GM21619 (cell line): ENCODE measurements at regions not wholly inside any gene's neighbourhood (a gene's known extent, or its start where the extent isn't known, plus 50 kb on each side); places are given as distances from the start of the nearest gene placed in this dataset.

Source experiments
- ATAC-seq: cut with Tn5 transposase; IDR thresholded peaks from one replicate; pipeline ENCODE4 v1.9.1; 2021; ENCODE audit not compliant: unreplicated experiment

GRCh38 chr2:223222397-223222796, 170.4 kb downstream of the KCNE4 start:
- no peak for ATAC-seq

GRCh38 chr2:223223156-223223555, 171.2 kb downstream of the KCNE4 start:
- ATAC-seq = no peak

GRCh38 chr2:223225266-223225665, 173.3 kb downstream of the KCNE4 start:
- ATAC-seq = no peak

DNA sequence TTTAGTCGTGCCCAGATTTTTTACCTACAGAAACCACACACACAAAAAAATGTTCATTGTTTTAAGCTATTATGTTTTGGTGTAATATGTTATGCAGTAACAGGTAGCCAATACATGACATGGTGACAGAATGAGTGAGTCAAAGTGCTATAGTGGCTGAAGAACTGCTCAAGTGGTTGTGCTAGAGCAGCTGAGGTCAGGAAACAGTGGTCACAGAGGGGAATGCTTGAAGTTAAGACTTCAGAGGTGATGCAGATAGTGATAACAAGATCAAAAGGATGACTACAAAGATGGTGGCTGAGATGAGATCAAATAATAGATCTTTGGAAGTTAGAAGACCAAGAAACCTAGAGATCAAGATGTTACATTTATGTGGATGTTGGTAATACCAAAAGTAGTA, 174.3 kb downstream of the KCNE4 start:
- ATAC-seq = no peak

- ATAC-seq = no peak
Observed at GRCh38 chr2:223227338-223227737, 175.3 kb downstream of the KCNE4 start.

GRCh38 chr2:223228871-223229270, 176.9 kb downstream of the KCNE4 start:
- ATAC-seq = no peak

GRCh38 chr2:223230352-223230751, 178.4 kb downstream of the KCNE4 start:
- ATAC-seq = no peak

DNA sequence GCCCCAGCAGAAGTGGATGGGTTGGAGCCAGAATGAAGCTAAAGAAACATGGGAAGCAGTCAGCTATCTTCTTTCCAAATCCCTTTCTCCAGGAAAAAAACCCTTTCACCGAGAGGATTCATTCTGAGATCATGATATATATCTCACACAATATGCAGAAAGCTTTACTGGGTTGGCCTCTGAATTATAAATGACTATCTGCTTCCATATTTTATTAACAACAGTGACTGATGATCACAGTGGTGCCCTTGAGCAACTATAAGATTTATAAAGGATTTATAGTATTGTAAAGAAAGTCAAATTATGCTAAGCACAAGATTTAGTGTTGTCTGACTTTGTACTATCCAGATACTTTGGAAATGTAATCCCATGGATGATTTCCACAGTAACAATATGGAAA, 180.3 kb downstream of the KCNE4 start:
- ATAC-seq = no peak

- ATAC-seq = no peak
Observed at GRCh38 chr2:223232896-223233295, 180.9 kb downstream of the KCNE4 start.

GRCh38 chr2:223235986-223236385, 184.0 kb downstream of the KCNE4 start:
- ATAC-seq = no peak

GRCh38 chr2:223238301-223238700, 186.3 kb downstream of the KCNE4 start:
- ATAC-seq = no peak

DNA sequence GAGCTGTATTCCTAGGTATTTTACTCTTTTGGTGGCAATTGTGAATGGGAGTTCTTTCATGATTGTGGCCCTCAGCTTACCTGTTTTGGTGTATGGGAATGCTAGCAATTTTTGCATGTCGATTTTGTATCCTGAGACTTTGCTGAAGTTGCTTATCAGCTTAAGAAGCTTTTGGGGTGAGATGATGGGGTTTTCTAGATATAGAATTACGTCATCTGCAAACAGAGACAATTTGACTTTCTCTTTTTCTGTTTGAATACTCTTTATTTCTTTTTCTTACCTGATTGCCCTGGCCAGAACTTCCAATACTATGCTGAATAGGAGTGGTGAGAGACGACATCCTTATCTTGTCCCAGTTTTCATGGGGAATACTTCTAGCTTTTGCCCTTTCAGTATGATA, 191.2 kb downstream of the KCNE4 start:
- no peak for ATAC-seq

DNA sequence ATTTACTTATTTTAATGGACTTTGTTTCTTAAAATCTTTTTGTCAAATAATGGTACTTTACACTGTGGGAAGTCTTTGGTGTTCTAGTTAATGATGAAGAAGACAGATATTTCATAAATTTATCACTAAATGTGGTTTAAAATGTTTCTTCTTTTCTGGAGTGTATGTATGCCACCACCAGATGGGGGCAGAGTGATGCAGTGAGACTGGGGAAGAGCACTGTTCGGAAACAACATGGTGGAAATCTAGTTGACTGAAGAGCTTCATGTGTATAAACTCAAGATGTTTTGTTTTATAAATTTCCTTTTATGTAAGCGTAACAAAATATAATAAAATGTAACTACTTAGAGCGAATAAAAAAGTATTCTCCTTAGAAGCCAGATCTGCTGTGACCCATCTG, 195.1 kb downstream of the KCNE4 start:
- ATAC-seq = no peak

- no peak for ATAC-seq
Observed at GRCh38 chr2:223251656-223252229, 199.8 kb downstream of the KCNE4 start.

GRCh38 chr2:223260681-223261080, 208.7 kb downstream of the KCNE4 start:
- ATAC-seq = no peak

GRCh38 chr2:223262946-223263345, 211.0 kb downstream of the KCNE4 start:
- ATAC-seq = no peak

- no peak for ATAC-seq
Observed at GRCh38 chr2:223264541-223265193, 212.7 kb downstream of the KCNE4 start.

DNA sequence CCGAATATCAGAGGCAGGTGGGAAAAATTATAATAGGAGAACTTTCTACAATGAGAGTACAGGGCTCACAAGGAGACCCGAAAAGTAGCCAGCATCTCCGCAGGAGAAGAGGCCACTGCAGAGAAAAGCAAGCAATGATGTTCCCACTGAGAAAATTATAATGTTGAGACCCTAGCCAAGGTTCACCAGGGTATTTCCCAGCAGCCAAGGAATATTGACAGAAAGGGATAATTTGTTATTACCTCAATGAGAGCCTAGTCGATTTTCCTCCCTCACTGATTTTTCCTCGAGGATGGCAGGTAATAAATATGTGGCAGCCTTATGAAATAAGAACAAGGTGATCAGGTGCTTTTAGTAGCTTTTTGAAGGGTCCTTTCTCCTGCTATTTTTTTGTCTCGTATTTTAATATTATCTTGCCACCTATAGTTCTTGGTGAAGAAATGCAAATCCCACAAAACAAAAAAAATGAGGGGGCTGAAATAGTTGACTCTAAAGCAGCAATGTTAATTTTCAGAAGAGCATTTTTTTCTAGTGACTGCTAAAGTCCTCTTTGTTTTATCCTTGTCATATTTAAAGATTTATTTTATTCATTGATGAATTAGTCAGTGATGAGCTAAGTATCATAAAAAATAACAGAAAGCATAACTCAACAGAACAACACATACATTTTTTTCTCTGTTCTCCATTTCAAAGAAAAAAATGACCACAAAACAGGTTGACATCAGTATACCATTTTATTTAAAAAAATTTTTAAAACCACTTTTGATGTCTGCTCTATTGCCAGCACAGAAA, 215.4 kb downstream of the KCNE4 start:
- ATAC-seq = no peak

- ATAC-seq = no peak
Observed at GRCh38 chr2:223269386-223269785, 217.4 kb downstream of the KCNE4 start.

DNA sequence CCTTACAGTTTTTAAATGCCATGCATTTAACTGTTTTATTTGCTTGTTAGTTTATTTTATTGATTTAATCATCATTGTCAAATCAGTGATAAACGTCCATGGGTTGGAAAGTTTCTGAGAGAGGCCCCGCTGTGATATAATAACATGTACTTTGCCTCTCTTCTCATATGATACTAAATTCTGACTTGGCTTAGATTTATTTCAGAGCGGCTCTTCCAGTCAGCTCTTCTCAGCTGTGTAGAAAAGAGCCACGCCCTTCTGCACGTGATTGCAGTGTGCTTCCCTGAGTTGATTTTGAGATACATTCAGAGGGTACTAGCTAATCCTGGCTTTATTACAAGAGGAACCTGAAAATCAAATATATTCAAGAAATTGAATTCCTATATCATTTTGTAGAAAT, 218.6 kb downstream of the KCNE4 start:
- no peak for ATAC-seq

DNA sequence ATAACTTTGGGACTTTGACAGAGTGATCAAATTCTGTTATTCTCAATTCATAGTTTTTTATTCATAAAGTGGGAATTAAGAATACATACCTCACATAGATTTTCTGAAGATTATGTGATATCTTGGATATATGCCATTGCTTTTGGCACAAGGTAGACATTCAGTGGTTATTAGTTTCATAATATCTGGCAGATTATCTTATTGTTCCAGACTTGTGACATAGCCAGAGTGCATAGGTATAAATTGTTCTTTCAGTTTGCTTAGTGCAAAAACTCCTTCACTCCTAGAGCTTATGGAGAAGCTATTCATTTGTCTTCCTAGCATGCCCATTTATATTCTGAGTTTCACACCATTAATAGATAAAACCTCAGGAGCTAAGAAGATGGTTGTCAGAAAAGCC, 222.0 kb downstream of the KCNE4 start:
- ATAC-seq = no peak

GRCh38 chr2:223282221-223282620, 230.2 kb downstream of the KCNE4 start:
- ATAC-seq = no peak
